NCI-H69 (cell line): ENCODE measurements at regions not wholly inside any gene's neighbourhood (a gene's known extent, or its start where the extent isn't known, plus 50 kb on each side); places are given as distances from the start of the nearest gene placed in this dataset.
"Not testable (repeated sequence)": the region's sequence is repeated elsewhere in the genome, so short reads cannot be mapped to it uniquely, and the experiment has no call there.

Experiments
- DNase-seq: peaks from one replicate; lab custom pipeline; 2025; lab: John Stamatoyannopoulos, UW

GRCh38 chr3:3447641-3448040 is 268.1 kb upstream of the CRBN start:
- no peak for DNase-seq

- no peak for DNase-seq
Measured at GRCh38 chr3:3446251-3446650, 266.8 kb upstream of the CRBN start.

- DNase-seq: no peak
Measured at GRCh38 chr3:3443482-3443881, 264.0 kb upstream of the CRBN start.

- no peak for DNase-seq
Measured at GRCh38 chr3:3433711-3434110, 254.2 kb upstream of the CRBN start.

GRCh38 chr3:3429841-3430240 is 250.3 kb upstream of the CRBN start:
- DNase-seq: no peak

- not testable (repeated sequence) for DNase-seq
Measured at GRCh38 chr3:3407707-3408106, 228.2 kb upstream of the CRBN start.

- DNase-seq: no peak
Measured at GRCh38 chr3:3405131-3405530, 225.6 kb upstream of the CRBN start.

- DNase-seq: no peak
Measured at GRCh38 chr3:3403700-3404099, 224.2 kb upstream of the CRBN start.

- no peak for DNase-seq
Measured at GRCh38 chr3:3392946-3393345, 213.5 kb upstream of the CRBN start.

GRCh38 chr3:3383461-3383860 is 204.0 kb upstream of the CRBN start:
- DNase-seq: no peak

- no peak for DNase-seq
Measured at GRCh38 chr3:3372210-3372777, 192.8 kb upstream of the CRBN start.

GRCh38 chr3:3368306-3368705 is 188.8 kb upstream of the CRBN start:
- DNase-seq: no peak

- DNase-seq: no peak
Measured at GRCh38 chr3:3366386-3366785, 186.9 kb upstream of the CRBN start.

- DNase-seq: no peak
Measured at GRCh38 chr3:3365716-3366115, 186.2 kb upstream of the CRBN start.

GRCh38 chr3:3356846-3357245 is 177.4 kb upstream of the CRBN start:
- no peak for DNase-seq

GRCh38 chr3:3355442-3355841 is 176.0 kb upstream of the CRBN start:
- no peak for DNase-seq

GRCh38 chr3:3353153-3353552 is 173.7 kb upstream of the CRBN start:
- no peak for DNase-seq

GRCh38 chr3:3351226-3351625 is 171.7 kb upstream of the CRBN start:
- DNase-seq: no peak

GRCh38 chr3:3347056-3347455 is 167.6 kb upstream of the CRBN start:
- DNase-seq: not testable (repeated sequence)

- no peak for DNase-seq
Measured at GRCh38 chr3:3346556-3346955, 167.1 kb upstream of the CRBN start.

- no peak for DNase-seq
Measured at GRCh38 chr3:3342141-3342540, 162.7 kb upstream of the CRBN start.

- DNase-seq: no peak
Measured at GRCh38 chr3:3340965-3341895, 161.7 kb upstream of the CRBN start.

- no peak for DNase-seq
Measured at GRCh38 chr3:3340526-3340925, 161.0 kb upstream of the CRBN start.

GRCh38 chr3:3335903-3336302 is 156.4 kb upstream of the CRBN start:
- DNase-seq: no peak
